SK-N-SH (cell line): ENCODE measurements at regions not wholly inside any gene's neighbourhood (a gene's known extent, or its start where the extent isn't known, plus 50 kb on each side); places are given as distances from the start of the nearest gene placed in this dataset.

Experiments used
- CHD2 ChIP-seq: fragments of 150-350 bp; IDR thresholded peaks from 2 replicates; pipeline ENCODE4 v1.6.1; 2018; ENCODE audit warnings: low read length; ENCODE audit not compliant: partially characterized antibody
- CTCF ChIP-seq: fragments of 200-600 bp; sonication (generic); IDR thresholded peaks from 2 replicates; pipeline ENCODE4 v1.6.1; 2017; ENCODE audit warnings: antibody characterized with exemption, mild to moderate bottlenecking, moderate library complexity
- EP300 ChIP-seq, 2 experiments: IDR thresholded peaks; 2 replicates each; pipeline versions ENCODE4 v1.4.0 to v1.6.1; 2012; ENCODE audit warnings: borderline replicate concordance in 1 of 2, low read depth in 1 of 2, low read length in 1 of 2
- FOSL2 ChIP-seq: IDR thresholded peaks from 2 replicates; pipeline ENCODE4 v1.4.0; 2012; ENCODE audit warnings: low read depth, mild to moderate bottlenecking, moderate library complexity, borderline replicate concordance
- FOXM1 ChIP-seq: IDR thresholded peaks from 2 replicates; pipeline ENCODE4 v1.4.0; 2012; ENCODE audit warnings: low read depth, mild to moderate bottlenecking
- JUND ChIP-seq: IDR thresholded peaks from 2 replicates; pipeline ENCODE4 v1.4.0; 2012
- MAX ChIP-seq: IDR thresholded peaks from 2 replicates; pipeline ENCODE4 v1.4.0; 2012; ENCODE audit warnings: low read depth
- MEF2A ChIP-seq: IDR thresholded peaks from 2 replicates; pipeline ENCODE4 v1.4.0; 2012; ENCODE audit warnings: low read depth, borderline replicate concordance
- NRF1 ChIP-seq: IDR thresholded peaks from 2 replicates; pipeline ENCODE4 v1.6.1; 2012; ENCODE audit warnings: low read depth, mild to moderate bottlenecking, low read length
- RAD21 ChIP-seq: IDR thresholded peaks from 2 replicates; pipeline ENCODE4 v1.6.1; 2012; ENCODE audit warnings: mild to moderate bottlenecking, low read length
- REST ChIP-seq: IDR thresholded peaks from 2 replicates; pipeline ENCODE4 v1.6.1; 2012; ENCODE audit warnings: mild to moderate bottlenecking, low read depth, low read length, moderate library complexity
- TAF1 ChIP-seq: IDR thresholded peaks from 2 replicates; pipeline ENCODE4 v1.6.1; 2012; ENCODE audit warnings: low read depth, mild to moderate bottlenecking, low read length, moderate library complexity, borderline replicate concordance
- USF1 ChIP-seq: IDR thresholded peaks from 2 replicates; pipeline ENCODE4 v1.4.0; 2012; ENCODE audit warnings: low read depth, borderline replicate concordance
- USF2 ChIP-seq: fragments of 150-350 bp; IDR thresholded peaks from 2 replicates; pipeline ENCODE4 v1.6.1; 2017; ENCODE audit warnings: antibody characterized with exemption, low read length, low read depth, borderline replicate concordance

GRCh38 chr4:180084561-180084960, 2158.6 kb upstream of the TENM3 start:
- TF ChIP-seq RAD21, result no peak
- no peak for TF ChIP-seq CTCF
- no peak for TF ChIP-seq FOXM1
- TF ChIP-seq USF1, result no peak
- no peak for TF ChIP-seq USF2
- TF ChIP-seq EP300 (IDR thresholded peaks at IDR 0.05; ENCODE audit: borderline replicate concordance in 1 of 2, low read depth in 1 of 2, low read length in 1 of 2), result no peak
- no peak for TF ChIP-seq FOSL2
- no peak for TF ChIP-seq CHD2
- TF ChIP-seq JUND, result no peak
- TF ChIP-seq MEF2A, result no peak
- no peak for TF ChIP-seq REST
- TF ChIP-seq MAX, result no peak
- TF ChIP-seq NRF1, result no peak
- TF ChIP-seq TAF1, result no peak
